Progenitor cell of endocrine pancreas (in vitro differentiated cells): ENCODE measurements at regions not wholly inside any gene's neighbourhood (a gene's known extent, or its start where the extent isn't known, plus 50 kb on each side); places are given as distances from the start of the nearest gene placed in this dataset.

ENCODE experiments used
- DNase-seq: peaks from one replicate; pipeline ENCODE4 v3.0.0; 2021; ENCODE audit warnings: low spot score; ENCODE audit not compliant: unreplicated experiment
- H3K27ac Mint-ChIP-seq: 2 replicates; pipeline ENCODE4 v1.8.0; 2021; ENCODE audit warnings: mild to moderate bottlenecking, moderate library complexity, mixed read lengths
- H3K27me3 Mint-ChIP-seq: 2 replicates; pipeline ENCODE4 v1.8.0; 2021; ENCODE audit warnings: mixed read lengths
- H3K36me3 Mint-ChIP-seq: 2 replicates; pipeline ENCODE4 v1.8.0; 2022; ENCODE audit warnings: mixed read lengths; ENCODE audit not compliant: insufficient read depth
- H3K4me1 Mint-ChIP-seq: 2 replicates; pipeline ENCODE4 v1.8.0; 2021; ENCODE audit warnings: low read depth, mixed read lengths
- H3K4me3 Mint-ChIP-seq: 2 replicates; pipeline ENCODE4 v1.8.0; 2021; ENCODE audit warnings: low read depth, mild to moderate bottlenecking, moderate library complexity, mixed read lengths
- H3K9me3 Mint-ChIP-seq: 2 replicates; pipeline ENCODE4 v1.8.0; 2021; ENCODE audit warnings: low read depth, mixed read lengths
- TF ChIP-seq, protein P1 (sequence below): fragments of 200-600 bp; sonication (generic); IDR thresholded peaks from one replicate; pipeline ENCODE4 v1.5.0; 2021; ENCODE audit warnings: antibody characterized with exemption, mild to moderate bottlenecking; ENCODE audit not compliant: unreplicated experiment

DNA sequence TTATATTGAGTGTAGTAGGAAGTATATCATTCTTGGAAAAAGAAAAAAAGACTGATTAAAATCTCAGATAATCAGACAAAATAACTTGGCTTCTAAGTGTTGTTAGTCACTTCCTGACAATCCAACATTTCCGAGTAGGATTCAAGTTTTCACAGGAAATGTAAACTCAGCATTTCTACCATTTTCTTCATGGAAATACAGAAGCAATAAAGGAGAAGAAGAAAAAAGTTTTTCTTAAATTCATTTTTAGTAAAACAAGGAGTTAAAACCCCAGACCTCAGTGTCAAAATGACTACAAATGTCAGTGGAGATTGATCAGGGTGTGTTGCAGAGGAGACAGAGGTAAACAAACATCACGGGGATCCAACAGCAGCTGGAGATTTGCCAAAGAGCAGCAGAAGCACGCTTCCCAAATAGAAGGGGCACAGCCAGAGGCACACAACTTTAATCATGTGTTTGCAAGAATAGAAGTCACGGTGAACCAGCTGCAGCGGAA is 129.3 kb upstream of the FAM9B start:
- TF ChIP-seq, protein P1, sequence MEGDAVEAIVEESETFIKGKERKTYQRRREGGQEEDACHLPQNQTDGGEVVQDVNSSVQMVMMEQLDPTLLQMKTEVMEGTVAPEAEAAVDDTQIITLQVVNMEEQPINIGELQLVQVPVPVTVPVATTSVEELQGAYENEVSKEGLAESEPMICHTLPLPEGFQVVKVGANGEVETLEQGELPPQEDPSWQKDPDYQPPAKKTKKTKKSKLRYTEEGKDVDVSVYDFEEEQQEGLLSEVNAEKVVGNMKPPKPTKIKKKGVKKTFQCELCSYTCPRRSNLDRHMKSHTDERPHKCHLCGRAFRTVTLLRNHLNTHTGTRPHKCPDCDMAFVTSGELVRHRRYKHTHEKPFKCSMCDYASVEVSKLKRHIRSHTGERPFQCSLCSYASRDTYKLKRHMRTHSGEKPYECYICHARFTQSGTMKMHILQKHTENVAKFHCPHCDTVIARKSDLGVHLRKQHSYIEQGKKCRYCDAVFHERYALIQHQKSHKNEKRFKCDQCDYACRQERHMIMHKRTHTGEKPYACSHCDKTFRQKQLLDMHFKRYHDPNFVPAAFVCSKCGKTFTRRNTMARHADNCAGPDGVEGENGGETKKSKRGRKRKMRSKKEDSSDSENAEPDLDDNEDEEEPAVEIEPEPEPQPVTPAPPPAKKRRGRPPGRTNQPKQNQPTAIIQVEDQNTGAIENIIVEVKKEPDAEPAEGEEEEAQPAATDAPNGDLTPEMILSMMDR, result no peak
- H3K27ac Mint-ChIP-seq, result no peak overlapping the region
- DNase-seq, result no peak
- H3K4me3 Mint-ChIP-seq, result no peak overlapping the region
- no peaks in the 10 kb centered on the region for H3K36me3 Mint-ChIP-seq
- peaks cover 3% of the 10 kb centered on the region for H3K4me1 Mint-ChIP-seq
- H3K9me3 Mint-ChIP-seq, result peaks cover 27% of the 10 kb centered on the region
- no peaks in the 10 kb centered on the region for H3K27me3 Mint-ChIP-seq

DNA sequence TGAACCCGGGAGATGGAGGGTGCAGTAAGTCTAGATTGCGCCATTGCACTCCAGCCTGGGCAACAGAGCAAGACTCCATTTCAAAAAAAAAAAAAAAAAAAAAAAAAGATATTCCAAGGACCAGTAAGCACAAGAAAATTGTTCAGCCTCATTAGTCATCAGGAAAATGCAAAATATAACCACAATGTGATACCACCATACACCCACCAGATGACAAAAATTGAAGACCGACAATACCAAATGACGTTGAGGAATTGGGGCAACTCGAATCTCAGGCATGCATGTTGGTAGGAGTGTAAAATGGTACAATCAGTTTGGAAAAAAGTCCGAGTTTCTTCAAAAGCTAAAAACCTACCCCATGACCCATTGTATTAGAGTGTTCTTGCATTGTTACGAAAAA is 130.2 kb upstream of the FAM9B start:
- TF ChIP-seq, protein P1, result no peak

DNA sequence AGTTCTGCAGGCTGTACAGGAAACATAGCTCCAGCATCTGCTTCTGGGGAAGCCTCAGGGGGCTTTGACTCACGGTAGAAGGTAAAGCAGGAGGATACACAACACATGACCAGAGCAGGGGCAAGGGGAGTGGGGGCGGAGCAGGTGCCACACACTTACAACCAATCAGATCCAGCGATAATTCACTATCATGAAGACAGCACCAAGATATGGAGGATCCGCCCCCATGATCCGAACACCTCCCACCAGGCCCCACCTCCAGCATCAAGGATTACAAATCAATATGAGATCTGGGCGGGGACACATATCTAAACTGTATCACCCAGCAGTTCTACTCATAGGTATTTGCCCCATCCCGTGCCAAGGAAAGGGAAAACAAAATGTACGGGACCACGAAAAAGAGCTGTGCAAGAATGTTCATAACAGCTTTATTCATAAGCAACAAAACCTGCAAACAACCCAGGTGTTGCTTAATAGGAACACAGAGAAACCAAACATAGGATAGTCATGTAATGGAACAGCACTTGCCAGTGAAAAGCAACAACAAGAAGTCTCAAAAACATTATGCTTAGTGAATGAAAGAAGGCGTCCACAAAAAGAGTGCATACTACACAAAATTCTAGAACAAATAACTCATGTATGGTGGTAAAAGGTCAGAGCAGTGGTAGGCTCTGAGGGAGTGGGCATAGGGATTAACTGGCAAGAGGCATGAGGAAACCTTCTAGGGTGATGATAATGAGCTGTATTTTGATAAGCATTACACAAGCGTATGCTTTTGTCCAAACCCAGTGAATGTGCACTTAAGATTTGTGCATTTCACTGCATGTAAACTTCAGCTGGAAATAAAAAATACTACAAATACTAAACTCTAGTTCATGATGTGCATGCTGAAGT is 130.9 kb upstream of the FAM9B start:
- no peak overlapping the region for H3K27ac Mint-ChIP-seq
- no peaks in the 10 kb centered on the region for H3K27me3 Mint-ChIP-seq
- TF ChIP-seq, protein P1, result no peak
- no peaks in the 10 kb centered on the region for H3K36me3 Mint-ChIP-seq
- no peak overlapping the region for H3K4me3 Mint-ChIP-seq
- peaks cover 23% of the 10 kb centered on the region for H3K9me3 Mint-ChIP-seq
- no peak for DNase-seq
- H3K4me1 Mint-ChIP-seq, result peaks cover 3% of the 10 kb centered on the region

More for the DNA sequence above, 130.2 kb upstream of the FAM9B start:
- Mint-ChIP-seq H3K36me3 (no peaks in the 10 kb centered on the region), H3K9me3 (peaks cover 25% of the 10 kb centered on the region), H3K27ac (no peak overlapping the region), H3K27me3 (no peaks in the 10 kb centered on the region), H3K4me1 (peaks cover 3% of the 10 kb centered on the region), H3K4me3 (no peak overlapping the region)
- no peak for DNase-seq

DNA sequence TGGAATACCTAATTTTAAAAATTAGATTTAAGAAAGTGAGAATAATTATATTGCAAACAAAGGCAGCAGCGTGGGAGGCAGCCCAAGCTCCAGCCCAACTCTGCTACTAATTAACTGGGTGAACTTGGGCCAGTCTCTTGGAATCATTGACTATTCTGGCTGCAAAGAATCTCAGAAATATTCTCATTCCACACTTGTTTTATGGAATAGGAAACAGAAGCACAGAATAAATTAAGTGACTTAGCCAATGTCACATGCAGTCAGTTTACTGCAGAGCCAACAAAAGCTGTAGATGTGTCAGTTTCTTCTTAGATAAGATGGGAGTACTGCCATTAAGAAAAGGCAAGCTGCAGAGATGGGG is 132.6 kb upstream of the FAM9B start:
- Mint-ChIP-seq H3K27me3 (no peaks in the 10 kb centered on the region), H3K27ac (no peak overlapping the region), H3K4me1 (peaks cover 3% of the 10 kb centered on the region), H3K9me3 (peaks cover 15% of the 10 kb centered on the region), H3K4me3 (no peak overlapping the region), H3K36me3 (no peaks in the 10 kb centered on the region)
- DNase-seq, result no peak
- TF ChIP-seq, protein P1, result no peak

DNA sequence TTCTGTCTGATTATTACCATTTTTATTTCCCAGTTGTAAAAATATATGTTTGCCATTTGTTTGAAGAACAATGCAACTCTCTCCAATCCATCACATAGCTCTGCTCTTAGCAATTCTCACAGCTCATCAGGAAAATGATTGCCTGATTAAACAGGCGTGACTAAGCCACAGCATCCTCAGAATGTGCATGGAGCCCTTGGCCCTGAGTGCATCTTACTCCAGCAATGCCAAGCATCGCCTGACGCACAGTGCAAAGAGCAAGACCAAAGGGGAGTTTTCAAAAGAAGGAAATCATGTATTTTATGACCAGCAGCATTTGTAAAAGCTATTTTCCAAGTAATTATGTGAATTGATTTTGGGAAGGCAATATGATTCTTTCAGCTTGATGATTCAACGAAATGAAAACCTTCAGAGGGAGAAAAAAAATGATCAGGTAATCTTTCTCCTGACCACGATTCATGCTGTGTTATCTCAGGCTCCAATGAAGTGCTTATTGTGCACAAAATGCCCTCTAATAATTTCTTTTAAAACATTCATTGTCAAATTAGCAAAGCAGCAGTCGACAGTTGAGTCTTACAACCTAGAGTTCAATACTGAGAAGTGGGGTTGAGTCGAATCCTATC is 138.0 kb upstream of the FAM9B start:
- Mint-ChIP-seq H3K4me3 (no peak overlapping the region), H3K9me3 (peaks cover 16% of the 10 kb centered on the region), H3K36me3 (no peaks in the 10 kb centered on the region), H3K27me3 (no peaks in the 10 kb centered on the region), H3K27ac (no peak overlapping the region), H3K4me1 (no peaks in the 10 kb centered on the region)
- TF ChIP-seq, protein P1, result no peak
- DNase-seq, result no peak
